ENCODE measurements at regions not wholly inside any gene's neighbourhood (a gene's known extent, or its start where the extent isn't known, plus 50 kb on each side); places are given as distances from the start of the nearest gene placed in this dataset.

DNA sequence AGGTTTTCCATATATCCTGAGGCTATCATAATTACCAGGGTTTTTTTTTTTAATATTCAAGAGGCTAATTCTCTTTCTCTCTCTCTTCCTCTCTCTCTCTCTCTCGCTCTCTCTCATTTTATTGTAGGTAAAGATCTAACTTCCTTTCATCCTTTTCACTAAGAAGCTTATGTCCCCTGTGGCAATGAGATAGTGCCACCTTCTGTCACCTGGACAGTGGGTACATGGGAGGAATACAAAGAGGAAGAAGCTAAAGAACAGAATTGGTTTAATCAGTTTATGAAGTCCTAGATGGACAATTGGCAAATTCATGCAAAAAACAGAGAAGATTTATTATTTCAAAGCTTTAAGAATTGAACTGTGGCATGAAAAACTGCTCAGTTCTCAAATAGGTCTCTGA lies 1582.3 kb upstream of the TMEFF2 start:
- Histone ChIP-seq H3K79me2 (ENCODE audit: insufficient read depth, low read length) (no peaks in the 10 kb centered on the region), H3K27me3 (ENCODE audit: control insufficient read depth in 1 of 2, insufficient read depth in 2 of 2, low read length in 2 of 2) (no peaks in the 10 kb centered on the region), H2AFZ (ENCODE audit: low read length) (no peak overlapping the region), H3K9me3 (ENCODE audit: low read length) (no peaks in the 10 kb centered on the region), H3K9ac (ENCODE audit: insufficient read depth, low read depth, low read length) (no peak overlapping the region), H4K20me1 (ENCODE audit: insufficient read depth, low read length) (no peaks in the 10 kb centered on the region), H3K4me3 (replicated peaks in 1 of 3; ENCODE audit: insufficient read depth in 1 of 3, low read depth in 2 of 3, low read length in 3 of 3) (no peak overlapping the region), H3K4me1 (ENCODE audit: insufficient read depth, low read length) (no peaks in the 10 kb centered on the region), H3K27ac (ENCODE audit: extremely low read length, insufficient read depth, low read length) (no peak overlapping the region), H3K36me3 (replicated peaks in 1 of 2; ENCODE audit: control insufficient read depth in 1 of 2, insufficient read depth in 2 of 2, low read length in 2 of 2) (no peaks in the 10 kb centered on the region), H3K4me2 (ENCODE audit: low read depth, low read length) (no peak overlapping the region)
- 0% methylated on average over 1 of the region's 1 CpG for WGBS (ENCODE audit: low lambda C conversion rate)
- TF ChIP-seq RNF2 (conservative IDR thresholded peaks at IDR 0.05; ENCODE audit: low read depth) = no peak
- no peak for TF ChIP-seq TAF15 (IDR thresholded peaks at IDR 0.05; ENCODE audit: low read depth, low read length, poor library complexity, severe bottlenecking)
- TF ChIP-seq, protein P1, sequence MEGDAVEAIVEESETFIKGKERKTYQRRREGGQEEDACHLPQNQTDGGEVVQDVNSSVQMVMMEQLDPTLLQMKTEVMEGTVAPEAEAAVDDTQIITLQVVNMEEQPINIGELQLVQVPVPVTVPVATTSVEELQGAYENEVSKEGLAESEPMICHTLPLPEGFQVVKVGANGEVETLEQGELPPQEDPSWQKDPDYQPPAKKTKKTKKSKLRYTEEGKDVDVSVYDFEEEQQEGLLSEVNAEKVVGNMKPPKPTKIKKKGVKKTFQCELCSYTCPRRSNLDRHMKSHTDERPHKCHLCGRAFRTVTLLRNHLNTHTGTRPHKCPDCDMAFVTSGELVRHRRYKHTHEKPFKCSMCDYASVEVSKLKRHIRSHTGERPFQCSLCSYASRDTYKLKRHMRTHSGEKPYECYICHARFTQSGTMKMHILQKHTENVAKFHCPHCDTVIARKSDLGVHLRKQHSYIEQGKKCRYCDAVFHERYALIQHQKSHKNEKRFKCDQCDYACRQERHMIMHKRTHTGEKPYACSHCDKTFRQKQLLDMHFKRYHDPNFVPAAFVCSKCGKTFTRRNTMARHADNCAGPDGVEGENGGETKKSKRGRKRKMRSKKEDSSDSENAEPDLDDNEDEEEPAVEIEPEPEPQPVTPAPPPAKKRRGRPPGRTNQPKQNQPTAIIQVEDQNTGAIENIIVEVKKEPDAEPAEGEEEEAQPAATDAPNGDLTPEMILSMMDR (CRISPR knock-in tag; IDR thresholded peaks at IDR 0.05) = peak; percentile 34
- TF ChIP-seq STAG1 (CRISPR knock-in tag; IDR thresholded peaks at IDR 0.05) = peak; percentile 30
- TF ChIP-seq ZNF160 (CRISPR knock-in tag; IDR thresholded peaks at IDR 0.05) = no peak
- in situ Hi-C loops (cut with HindIII; ENCODE audit: extremely low pct_ligation_motif_present, low pct_unique_long_range_greater_than_20kb) (loop anchor here (10.0 kb wide), 1 partner anchor 178 kb away; no protein-coding TSS in a partner anchor), intact Hi-C loops (cut with micrococcal nuclease; ENCODE audit: unreplicated experiment) (no loop called here)
- FAIRE-seq (no peak), ATAC-seq (no peak), DNase-seq (ENCODE audit: low spot score) (no peak)
- ChIA-PET CTCF (ENCODE audit: low intra/inter-chr PET ratio, low total read pairs) (no interaction called here), POLR2A (no interaction called here)
- no TSS peak for BruUV-seq (replicated peaks)

DNA sequence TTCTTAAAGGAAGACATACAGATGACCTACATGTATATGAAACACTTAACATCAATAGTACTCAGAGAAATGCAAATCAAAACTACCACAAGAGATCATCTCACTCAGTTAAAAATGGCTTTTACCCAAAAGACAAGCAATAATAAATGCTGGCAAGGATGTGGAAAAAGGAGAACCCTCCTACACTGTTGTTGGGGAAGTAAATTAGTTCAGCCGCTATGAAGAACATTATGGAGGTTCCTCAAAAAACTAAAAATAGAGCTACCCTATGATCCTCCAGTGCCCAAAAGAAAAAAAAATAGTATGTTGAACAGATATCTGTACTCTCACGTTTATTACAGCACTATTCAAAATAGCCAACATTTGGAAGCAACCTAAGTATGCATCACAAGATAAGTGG lies 1579.4 kb upstream of the TMEFF2 start:
- Histone ChIP-seq H3K4me2 (ENCODE audit: low read depth, low read length) (no peak overlapping the region), H3K4me3 (replicated peaks in 1 of 3; ENCODE audit: insufficient read depth in 1 of 3, low read depth in 2 of 3, low read length in 3 of 3) (no peak overlapping the region), H3K9me3 (ENCODE audit: low read length) (no peaks in the 10 kb centered on the region), H3K79me2 (ENCODE audit: insufficient read depth, low read length) (no peaks in the 10 kb centered on the region), H3K36me3 (replicated peaks in 1 of 2; ENCODE audit: control insufficient read depth in 1 of 2, insufficient read depth in 2 of 2, low read length in 2 of 2) (no peaks in the 10 kb centered on the region), H2AFZ (ENCODE audit: low read length) (no peak overlapping the region), H3K9ac (ENCODE audit: insufficient read depth, low read depth, low read length) (no peak overlapping the region), H3K27me3 (ENCODE audit: control insufficient read depth in 1 of 2, insufficient read depth in 2 of 2, low read length in 2 of 2) (no peaks in the 10 kb centered on the region), H3K27ac (ENCODE audit: extremely low read length, insufficient read depth, low read length) (no peak overlapping the region), H4K20me1 (ENCODE audit: insufficient read depth, low read length) (no peaks in the 10 kb centered on the region), H3K4me1 (ENCODE audit: insufficient read depth, low read length) (no peaks in the 10 kb centered on the region)
- ChIA-PET CTCF (ENCODE audit: low intra/inter-chr PET ratio, low total read pairs) (no interaction called here), POLR2A (no interaction called here)
- FAIRE-seq (no peak), ATAC-seq (no peak), DNase-seq (ENCODE audit: low spot score) (no peak)
- intact Hi-C loops (cut with micrococcal nuclease; ENCODE audit: unreplicated experiment) = no loop called here
- TF ChIP-seq THYN1 (CRISPR knock-in tag; IDR thresholded peaks at IDR 0.05; ENCODE audit: borderline replicate concordance, low read depth) (no peak), PLRG1 (conservative IDR thresholded peaks at IDR 0.05) (no peak), MYC (CRISPR knock-in tag; IDR thresholded peaks at IDR 0.05; ENCODE audit: borderline replicate concordance) (no peak)
- TF ChIP-seq, protein P2, sequence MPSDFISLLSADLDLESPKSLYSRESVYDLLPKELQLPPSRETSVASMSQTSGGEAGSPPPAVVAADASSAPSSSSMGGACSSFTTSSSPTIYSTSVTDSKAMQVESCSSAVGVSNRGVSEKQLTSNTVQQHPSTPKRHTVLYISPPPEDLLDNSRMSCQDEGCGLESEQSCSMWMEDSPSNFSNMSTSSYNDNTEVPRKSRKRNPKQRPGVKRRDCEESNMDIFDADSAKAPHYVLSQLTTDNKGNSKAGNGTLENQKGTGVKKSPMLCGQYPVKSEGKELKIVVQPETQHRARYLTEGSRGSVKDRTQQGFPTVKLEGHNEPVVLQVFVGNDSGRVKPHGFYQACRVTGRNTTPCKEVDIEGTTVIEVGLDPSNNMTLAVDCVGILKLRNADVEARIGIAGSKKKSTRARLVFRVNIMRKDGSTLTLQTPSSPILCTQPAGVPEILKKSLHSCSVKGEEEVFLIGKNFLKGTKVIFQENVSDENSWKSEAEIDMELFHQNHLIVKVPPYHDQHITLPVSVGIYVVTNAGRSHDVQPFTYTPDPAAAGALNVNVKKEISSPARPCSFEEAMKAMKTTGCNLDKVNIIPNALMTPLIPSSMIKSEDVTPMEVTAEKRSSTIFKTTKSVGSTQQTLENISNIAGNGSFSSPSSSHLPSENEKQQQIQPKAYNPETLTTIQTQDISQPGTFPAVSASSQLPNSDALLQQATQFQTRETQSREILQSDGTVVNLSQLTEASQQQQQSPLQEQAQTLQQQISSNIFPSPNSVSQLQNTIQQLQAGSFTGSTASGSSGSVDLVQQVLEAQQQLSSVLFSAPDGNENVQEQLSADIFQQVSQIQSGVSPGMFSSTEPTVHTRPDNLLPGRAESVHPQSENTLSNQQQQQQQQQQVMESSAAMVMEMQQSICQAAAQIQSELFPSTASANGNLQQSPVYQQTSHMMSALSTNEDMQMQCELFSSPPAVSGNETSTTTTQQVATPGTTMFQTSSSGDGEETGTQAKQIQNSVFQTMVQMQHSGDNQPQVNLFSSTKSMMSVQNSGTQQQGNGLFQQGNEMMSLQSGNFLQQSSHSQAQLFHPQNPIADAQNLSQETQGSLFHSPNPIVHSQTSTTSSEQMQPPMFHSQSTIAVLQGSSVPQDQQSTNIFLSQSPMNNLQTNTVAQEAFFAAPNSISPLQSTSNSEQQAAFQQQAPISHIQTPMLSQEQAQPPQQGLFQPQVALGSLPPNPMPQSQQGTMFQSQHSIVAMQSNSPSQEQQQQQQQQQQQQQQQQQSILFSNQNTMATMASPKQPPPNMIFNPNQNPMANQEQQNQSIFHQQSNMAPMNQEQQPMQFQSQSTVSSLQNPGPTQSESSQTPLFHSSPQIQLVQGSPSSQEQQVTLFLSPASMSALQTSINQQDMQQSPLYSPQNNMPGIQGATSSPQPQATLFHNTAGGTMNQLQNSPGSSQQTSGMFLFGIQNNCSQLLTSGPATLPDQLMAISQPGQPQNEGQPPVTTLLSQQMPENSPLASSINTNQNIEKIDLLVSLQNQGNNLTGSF (CRISPR knock-in tag; IDR thresholded peaks at IDR 0.05) = no peak
- no TSS peak for BruUV-seq (replicated peaks)
- in situ Hi-C loops (cut with HindIII; ENCODE audit: extremely low pct_ligation_motif_present, low pct_unique_long_range_greater_than_20kb) = loop anchor here (10.0 kb wide), 1 partner anchor 181 kb away; no protein-coding TSS in a partner anchor
- 20% methylated on average over 2 of the region's 2 CpGs for WGBS (ENCODE audit: low lambda C conversion rate)
